ENCODE measurements at regions not wholly inside any gene's neighbourhood (a gene's known extent, or its start where the extent isn't known, plus 50 kb on each side); places are given as distances from the start of the nearest gene placed in this dataset.
A peak's percentile ranks its signal among the peaks of the same experiment; 100 is the strongest.

- no peak for DNase-seq (ENCODE audit: low spot score)
- H3K4me1 ChIP-seq = no peaks in the 10 kb centered on the region
- peak overlapping the region in 1 of 2 donors; percentile 20 for H3K27ac ChIP-seq
- TF ChIP-seq CTCF (IDR thresholded peaks at IDR 0.05) = no peak
- no peaks in the 10 kb centered on the region for H3K36me3 ChIP-seq
- no peaks in the 10 kb centered on the region for H3K9me3 ChIP-seq
- no peaks in the 10 kb centered on the region for H3K27me3 ChIP-seq
- no peak overlapping the region for H3K4me3 ChIP-seq
Measured at GRCh38 chr21:28100366-28100765, 892.3 kb downstream of the LTN1 start.

- no peaks in the 10 kb centered on the region for H3K4me1 ChIP-seq
- H3K27me3 ChIP-seq = no peaks in the 10 kb centered on the region
- H3K4me3 ChIP-seq = no peak overlapping the region
- no peak for TF ChIP-seq CTCF (IDR thresholded peaks at IDR 0.05)
- DNase-seq (ENCODE audit: low spot score) = no peak
- no peaks in the 10 kb centered on the region for H3K9me3 ChIP-seq
- H3K27ac ChIP-seq = peak overlapping the region in 1 of 2 donors; percentile 64
- no peaks in the 10 kb centered on the region for H3K36me3 ChIP-seq
Measured at GRCh38 chr21:28099001-28099705, 893.5 kb downstream of the LTN1 start.

GRCh38 chr21:28091466-28091865, 901.2 kb downstream of the LTN1 start:
- no peak overlapping the region for H3K4me3 ChIP-seq
- peaks cover 0 to 11% of the 10 kb centered on the region in 2 donors for H3K4me1 ChIP-seq
- TF ChIP-seq CTCF (IDR thresholded peaks at IDR 0.05) = no peak
- H3K27ac ChIP-seq = no peak overlapping the region
- H3K36me3 ChIP-seq = no peaks in the 10 kb centered on the region
- no peak for DNase-seq (ENCODE audit: low spot score)
- no peaks in the 10 kb centered on the region for H3K9me3 ChIP-seq
- no peaks in the 10 kb centered on the region for H3K27me3 ChIP-seq

- H3K27ac ChIP-seq = peak overlapping the region in 1 of 2 donors; percentile 17
- DNase-seq (ENCODE audit: low spot score) = no peak
- no peak for TF ChIP-seq CTCF (IDR thresholded peaks at IDR 0.05)
Measured at GRCh38 chr21:28090546-28090945, 902.1 kb downstream of the LTN1 start.

GRCh38 chr21:28089599-28090441, 902.9 kb downstream of the LTN1 start:
- no peak for DNase-seq (ENCODE audit: low spot score)
- Histone ChIP-seq H3K4me1 (peaks cover 0 to 11% of the 10 kb centered on the region in 2 donors), H3K9me3 (no peaks in the 10 kb centered on the region), H3K27me3 (no peaks in the 10 kb centered on the region), H3K4me3 (peak overlapping the region in 1 of 2 donors; percentile 25), H3K36me3 (no peaks in the 10 kb centered on the region), H3K27ac (peak overlapping the region in 1 of 2 donors; percentile 17)
- TF ChIP-seq CTCF (IDR thresholded peaks at IDR 0.05) = no peak

More at GRCh38 chr21:28090546-28090945, 902.1 kb downstream of the LTN1 start:
- H3K27me3 ChIP-seq = no peaks in the 10 kb centered on the region
- H3K9me3 ChIP-seq = no peaks in the 10 kb centered on the region
- peak overlapping the region in 1 of 2 donors; percentile 25 for H3K4me3 ChIP-seq
- H3K36me3 ChIP-seq = no peaks in the 10 kb centered on the region
- H3K4me1 ChIP-seq = peaks cover 0 to 11% of the 10 kb centered on the region in 2 donors
